Activated T-helper 1 cell treated with anti-CD3 and anti-CD28 coated beads, Interleukin-12 subunit alpha, Interleukin-12 subunit beta, Interleukin-2, Interleukin-4 antibody, amounts not matched to agents 30 ng/mL and 10 ng/mL and 1 ng/mL, durations not matched to agents 14 hours and 24 hours and 36 hours (primary cell): ENCODE measurements at regions not wholly inside any gene's neighbourhood (a gene's known extent, or its start where the extent isn't known, plus 50 kb on each side); places are given as distances from the start of the nearest gene placed in this dataset.

Source experiments
- DNase-seq: peaks from one replicate; pipeline ENCODE4 v3.0.0; 2021; ENCODE audit warnings: low spot score
- H3K27ac Mint-ChIP-seq: one replicate; pipeline ENCODE4 v1.8.0; 2021; ENCODE audit warnings: mild to moderate bottlenecking, mixed read lengths
- H3K27me3 Mint-ChIP-seq: one replicate; pipeline ENCODE4 v1.8.0; 2022; ENCODE audit warnings: mild to moderate bottlenecking, moderate library complexity, mixed read lengths; ENCODE audit not compliant: insufficient read depth
- H3K36me3 Mint-ChIP-seq: one replicate; pipeline ENCODE4 v1.8.0; 2021; ENCODE audit warnings: low read depth, mixed read lengths
- H3K4me1 Mint-ChIP-seq: one replicate; pipeline ENCODE4 v1.8.0; 2021; ENCODE audit warnings: low read depth, mixed read lengths
- H3K4me3 Mint-ChIP-seq: one replicate; pipeline ENCODE4 v1.8.0; 2021; ENCODE audit warnings: mild to moderate bottlenecking, moderate library complexity, mixed read lengths
- H3K9me3 Mint-ChIP-seq: one replicate; pipeline ENCODE4 v1.8.0; 2021; ENCODE audit warnings: mixed read lengths
- intact Hi-C: fragments of 100-400 bp; cut with micrococcal nuclease; formaldehyde crosslinking; loops from one replicate; pipeline ENCODE4 v1.15.1; 2024

DNA sequence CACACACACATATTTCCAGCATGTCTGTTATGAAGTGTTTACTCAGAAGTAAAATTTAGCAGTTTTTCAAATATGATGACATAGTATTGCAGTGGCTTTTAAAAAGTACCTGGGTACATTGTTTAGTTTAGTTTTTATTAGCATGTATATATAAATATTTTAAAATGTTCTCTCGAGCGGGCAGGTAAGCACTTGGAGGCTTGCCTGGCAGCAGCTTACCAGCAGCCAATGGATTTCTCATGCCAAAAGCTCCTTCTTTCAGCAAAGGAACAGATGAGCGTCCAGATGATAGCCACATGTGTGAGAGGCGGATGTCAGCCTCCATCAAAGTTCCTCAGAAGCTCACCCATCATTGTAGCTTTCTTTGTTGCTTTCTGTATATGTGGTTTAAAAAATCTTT lies 57.2 kb upstream of the LRIG3 start:
- H3K4me3 Mint-ChIP-seq: no peak overlapping the region
- no peak for DNase-seq
- H3K4me1 Mint-ChIP-seq: no peaks in the 10 kb centered on the region
- no peaks in the 10 kb centered on the region for H3K36me3 Mint-ChIP-seq
- intact Hi-C loops: no loop called here
- H3K27me3 Mint-ChIP-seq: no peaks in the 10 kb centered on the region
- H3K9me3 Mint-ChIP-seq: no peaks in the 10 kb centered on the region
- no peak overlapping the region for H3K27ac Mint-ChIP-seq

DNA sequence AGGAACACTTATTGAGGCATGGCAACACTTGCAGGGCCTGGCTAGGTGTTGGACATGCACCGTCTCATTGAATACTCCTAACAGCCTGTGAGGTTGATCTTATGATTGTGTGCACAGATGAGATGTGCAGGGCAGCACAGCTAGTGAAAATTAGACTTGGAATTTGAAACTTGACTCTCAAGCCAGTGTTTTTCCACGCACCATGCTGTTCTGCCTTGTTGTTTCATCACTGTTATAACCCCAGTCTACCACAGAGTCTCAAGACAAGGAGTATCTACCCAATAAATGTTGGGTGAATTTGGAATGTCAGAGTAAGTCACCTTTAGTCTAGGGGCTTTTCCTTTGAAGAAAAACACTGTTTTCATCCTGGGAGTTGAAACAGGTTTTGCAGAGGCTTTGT lies 55.8 kb upstream of the LRIG3 start:
- Mint-ChIP-seq H3K36me3 (no peaks in the 10 kb centered on the region), H3K4me1 (no peaks in the 10 kb centered on the region), H3K9me3 (no peaks in the 10 kb centered on the region), H3K4me3 (no peak overlapping the region), H3K27ac (no peak overlapping the region), H3K27me3 (no peaks in the 10 kb centered on the region)
- intact Hi-C loops: no loop called here
- DNase-seq: no peak
